ENCODE measurements at regions not wholly inside any gene's neighbourhood (a gene's known extent, or its start where the extent isn't known, plus 50 kb on each side); places are given as distances from the start of the nearest gene placed in this dataset.

DNA sequence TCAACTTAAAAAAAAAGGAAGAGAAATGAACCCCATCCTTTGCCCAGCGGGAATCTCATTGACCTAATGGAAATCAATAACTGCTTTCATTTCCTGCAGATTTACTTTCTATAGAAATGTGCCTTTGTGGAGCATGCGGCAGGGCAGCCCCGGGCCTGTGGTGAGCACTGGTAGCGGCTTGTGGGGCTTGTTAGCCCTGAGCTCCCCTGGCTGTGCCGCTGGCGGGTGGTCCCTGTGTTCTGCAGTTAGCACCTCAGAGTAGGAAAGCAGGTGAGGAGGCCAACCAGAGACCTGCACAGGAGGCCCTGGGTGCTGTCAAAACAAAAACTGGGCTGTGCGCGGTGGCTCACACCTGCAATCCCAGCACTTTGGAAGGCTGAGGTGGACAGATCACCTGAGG is 76.8 kb upstream of the CDK20 start:
- TF ChIP-seq, protein P1, sequence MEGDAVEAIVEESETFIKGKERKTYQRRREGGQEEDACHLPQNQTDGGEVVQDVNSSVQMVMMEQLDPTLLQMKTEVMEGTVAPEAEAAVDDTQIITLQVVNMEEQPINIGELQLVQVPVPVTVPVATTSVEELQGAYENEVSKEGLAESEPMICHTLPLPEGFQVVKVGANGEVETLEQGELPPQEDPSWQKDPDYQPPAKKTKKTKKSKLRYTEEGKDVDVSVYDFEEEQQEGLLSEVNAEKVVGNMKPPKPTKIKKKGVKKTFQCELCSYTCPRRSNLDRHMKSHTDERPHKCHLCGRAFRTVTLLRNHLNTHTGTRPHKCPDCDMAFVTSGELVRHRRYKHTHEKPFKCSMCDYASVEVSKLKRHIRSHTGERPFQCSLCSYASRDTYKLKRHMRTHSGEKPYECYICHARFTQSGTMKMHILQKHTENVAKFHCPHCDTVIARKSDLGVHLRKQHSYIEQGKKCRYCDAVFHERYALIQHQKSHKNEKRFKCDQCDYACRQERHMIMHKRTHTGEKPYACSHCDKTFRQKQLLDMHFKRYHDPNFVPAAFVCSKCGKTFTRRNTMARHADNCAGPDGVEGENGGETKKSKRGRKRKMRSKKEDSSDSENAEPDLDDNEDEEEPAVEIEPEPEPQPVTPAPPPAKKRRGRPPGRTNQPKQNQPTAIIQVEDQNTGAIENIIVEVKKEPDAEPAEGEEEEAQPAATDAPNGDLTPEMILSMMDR (conservative IDR thresholded peaks at IDR 0.05; ENCODE audit: low read depth, low read length), result no peak
- DNase-seq (ENCODE audit: low read depth), result no peak
- H3K4me3 ChIP-seq (ENCODE audit: low read depth, low read length), result no peak overlapping the region

DNA sequence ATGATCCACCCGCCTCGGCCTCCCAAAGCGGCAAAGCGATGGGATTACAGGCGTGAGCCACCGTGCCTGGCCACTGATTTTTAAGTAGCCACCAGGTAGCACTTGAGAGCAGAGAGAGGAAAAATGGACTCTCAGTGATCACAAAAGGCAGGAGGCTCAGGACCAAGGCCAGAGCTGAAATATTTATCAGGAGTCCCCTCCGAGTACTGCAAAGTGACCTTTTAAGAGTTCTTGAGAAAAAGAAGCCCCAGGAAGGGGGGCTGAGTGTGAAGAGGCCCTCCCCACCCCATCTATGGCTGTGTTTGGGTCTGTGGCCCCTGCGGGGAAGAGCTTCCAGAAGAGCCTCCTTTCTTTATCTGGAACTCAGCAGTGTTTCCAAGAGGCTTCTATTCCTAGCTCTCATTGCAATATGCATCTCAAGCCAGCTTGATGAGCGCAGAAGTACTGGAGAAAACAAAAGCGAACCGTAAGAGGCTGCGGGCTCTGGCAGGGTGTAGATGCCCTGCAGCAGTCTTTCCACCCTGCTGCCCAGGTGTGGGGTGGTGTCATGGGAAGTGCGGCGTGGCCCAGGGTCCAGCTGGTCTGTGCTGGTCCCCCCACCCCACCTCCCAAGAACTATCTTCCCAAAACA is 75.5 kb upstream of the CDK20 start:
- TF ChIP-seq, protein P1 (conservative IDR thresholded peaks at IDR 0.05; ENCODE audit: low read depth, low read length), result no peak
- no peak overlapping the region for H3K4me3 ChIP-seq (ENCODE audit: low read depth, low read length)
- DNase-seq (ENCODE audit: low read depth), result no peak

DNA sequence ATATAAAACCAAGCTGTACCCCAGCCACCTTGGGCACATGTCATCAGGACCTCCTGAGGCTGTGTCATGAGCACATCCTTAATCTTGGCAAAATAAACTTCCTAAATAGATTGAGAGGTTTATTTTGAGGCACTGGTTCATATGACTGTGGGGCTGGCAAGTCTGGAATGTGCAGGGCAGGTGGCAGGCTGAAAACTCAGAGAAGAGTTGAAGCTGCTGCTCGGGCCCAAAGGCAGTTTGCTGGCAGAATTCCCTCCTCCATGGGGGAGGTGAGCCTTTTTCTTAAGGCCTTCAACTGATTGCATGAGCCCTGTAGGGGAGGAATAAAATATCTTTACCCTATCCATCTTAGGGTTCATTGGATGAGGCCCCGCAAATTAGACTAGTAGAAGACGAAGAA is 72.2 kb upstream of the CDK20 start:
- TF ChIP-seq, protein P1 (conservative IDR thresholded peaks at IDR 0.05; ENCODE audit: low read depth, low read length), result no peak
- no peak for DNase-seq (ENCODE audit: low read depth)
- no peak overlapping the region for H3K4me3 ChIP-seq (ENCODE audit: low read depth, low read length)

DNA sequence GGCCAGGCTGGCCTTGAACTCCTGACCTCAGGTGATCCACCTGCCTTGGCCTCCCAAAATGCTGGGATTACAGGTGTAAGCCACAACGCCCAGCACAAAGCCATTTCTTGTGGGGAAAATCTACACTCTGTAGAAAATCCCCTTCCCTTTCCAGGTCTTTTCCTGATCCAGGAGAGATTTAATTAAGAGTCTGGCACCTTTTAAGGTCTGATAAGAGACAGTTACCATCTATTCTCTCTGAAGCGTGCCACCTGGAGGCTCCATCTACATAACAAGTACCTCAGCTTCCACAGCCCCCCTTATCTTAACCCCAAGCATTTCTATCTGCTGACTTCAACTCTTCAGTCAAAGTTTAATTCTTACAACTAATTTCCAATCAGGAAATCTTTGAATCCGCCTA is 71.4 kb upstream of the CDK20 start:
- no peak overlapping the region for H3K4me3 ChIP-seq (ENCODE audit: low read depth, low read length)
- TF ChIP-seq, protein P1 (conservative IDR thresholded peaks at IDR 0.05; ENCODE audit: low read depth, low read length), result no peak
- DNase-seq (ENCODE audit: low read depth), result no peak

DNA sequence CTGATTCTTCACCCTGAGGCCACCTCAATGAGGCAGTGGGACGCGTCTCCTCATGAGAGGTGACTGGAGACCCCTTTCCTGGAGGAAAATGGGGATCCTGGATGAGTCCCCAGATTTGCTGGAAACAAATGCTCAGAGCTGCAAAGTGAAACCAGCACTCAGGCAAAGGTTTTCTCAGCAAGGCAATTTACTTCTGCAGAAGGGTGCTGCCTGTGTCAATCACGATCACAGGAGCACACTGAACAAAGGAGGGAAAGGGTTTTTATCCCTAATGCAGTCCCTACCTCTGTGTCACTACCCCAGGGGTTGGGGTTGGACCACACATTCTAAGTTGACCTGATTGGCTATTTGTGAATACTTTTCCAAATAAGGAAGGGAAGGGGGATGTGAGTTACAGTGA is 69.9 kb upstream of the CDK20 start:
- DNase-seq (ENCODE audit: low read depth), result no peak
- TF ChIP-seq, protein P1 (conservative IDR thresholded peaks at IDR 0.05; ENCODE audit: low read depth, low read length), result no peak
- no peak overlapping the region for H3K4me3 ChIP-seq (ENCODE audit: low read depth, low read length)

DNA sequence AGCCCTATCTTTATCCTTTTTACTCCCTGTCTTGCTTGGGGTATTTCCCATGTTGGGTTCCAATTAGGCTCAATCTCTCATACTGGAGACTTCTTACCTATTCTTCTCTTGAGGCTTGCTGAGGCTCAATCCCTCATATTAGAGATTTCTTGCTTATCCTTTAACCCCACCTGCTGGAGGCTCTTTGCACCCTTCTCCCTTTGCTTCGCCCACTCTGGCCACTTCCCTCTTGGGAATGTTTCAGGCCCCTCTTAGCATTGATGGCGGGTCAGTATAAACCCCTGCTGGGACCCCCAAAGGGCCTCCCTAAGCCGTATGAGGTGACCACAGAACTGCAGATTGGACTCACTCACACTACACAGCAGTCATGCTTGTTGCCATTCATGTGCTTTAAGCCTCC is 69.3 kb upstream of the CDK20 start:
- TF ChIP-seq, protein P1 (conservative IDR thresholded peaks at IDR 0.05; ENCODE audit: low read depth, low read length), result no peak
- DNase-seq (ENCODE audit: low read depth), result no peak
- no peak overlapping the region for H3K4me3 ChIP-seq (ENCODE audit: low read depth, low read length)

DNA sequence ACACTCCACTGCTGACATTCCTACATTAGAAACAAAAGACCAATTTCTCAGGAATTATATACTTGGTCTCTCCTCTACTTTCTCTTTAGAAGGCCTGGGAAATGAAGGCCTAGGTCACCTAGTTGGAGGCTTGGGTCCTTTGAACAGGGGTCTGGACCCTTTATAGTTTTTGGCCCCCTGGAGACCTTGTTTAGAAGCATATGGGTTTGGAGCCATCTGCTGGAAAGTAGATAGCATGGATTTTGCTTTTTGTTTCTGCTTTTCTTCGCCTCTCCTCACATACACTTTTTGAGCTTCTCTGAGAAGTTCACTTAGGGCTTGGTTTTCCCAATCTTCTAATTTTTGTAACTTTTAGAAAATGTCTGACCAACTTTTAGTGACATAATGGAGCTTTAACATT is 67.1 kb upstream of the CDK20 start:
- TF ChIP-seq, protein P1 (conservative IDR thresholded peaks at IDR 0.05; ENCODE audit: low read depth, low read length), result peak; percentile 65
- H3K4me3 ChIP-seq (ENCODE audit: low read depth, low read length), result no peak overlapping the region
- no peak for DNase-seq (ENCODE audit: low read depth)

Data from epithelial cell of proximal tubule (primary cell).